IMR-90 (cell line): ENCODE measurements at regions not wholly inside any gene's neighbourhood (a gene's known extent, or its start where the extent isn't known, plus 50 kb on each side); places are given as distances from the start of the nearest gene placed in this dataset.

Experiments
- ATAC-seq: fragments of 200-7000 bp; cut with Tn5 transposase; 2 replicates; pipeline ENCODE4 v1.9.1; 2020; ENCODE audit warnings: low read depth, mild to moderate bottlenecking, moderate library complexity
- BruUV-seq: library from RNA; stranded (reverse); fragments of 400-500 nt; replicated peaks from 2 replicates; lab custom pipeline; 2021; lab: Mats Ljungman, UMichigan
- CTCF ChIA-PET: fragments of 300-600 bp; formaldehyde crosslinking; extraction: SDS; loops from one replicate; lab custom pipeline; 2021; ENCODE audit warnings: antibody characterized with exemption; lab: Yijun Ruan, JAX
- POLR2A ChIA-PET: fragments of 300-600 bp; sonication (Branson Sonifier 250); formaldehyde crosslinking; loops from one replicate; lab custom pipeline; 2022; ENCODE audit warnings: antibody characterized with exemption; ENCODE audit not compliant: unreplicated experiment; lab: Charles Lee
- DNase-seq: peaks from one replicate; pipeline ENCODE4 v3.0.0; 2013
- H2AFZ ChIP-seq: replicated peaks from 2 replicates; pipeline ENCODE3; 2013; ENCODE audit warnings: low read length, mild to moderate bottlenecking; ENCODE audit not compliant: poor library complexity
- H2AK5ac ChIP-seq: 2 replicates; pipeline ENCODE4 v1.6.1; 2013; ENCODE audit warnings: low read depth, low read length, inconsistent platforms
- H2AK9ac ChIP-seq: replicated peaks from 2 replicates; pipeline ENCODE3; 2013; ENCODE audit warnings: mild to moderate bottlenecking, low read depth, low read length, moderate library complexity; ENCODE audit not compliant: poor library complexity
- H2BK120ac ChIP-seq: 2 replicates; pipeline ENCODE4 v1.6.1; 2013; ENCODE audit warnings: low read depth, low read length, inconsistent platforms
- H2BK15ac ChIP-seq: 3 replicates; pipeline ENCODE4 v1.6.1; 2013; ENCODE audit warnings: low read depth, low read length, inconsistent platforms
- H2BK20ac ChIP-seq: 2 replicates; pipeline ENCODE4 v1.6.1; 2013; ENCODE audit warnings: low read depth, mild to moderate bottlenecking, inconsistent platforms, low read length, moderate library complexity
- H2BK5ac ChIP-seq: 2 replicates; pipeline ENCODE4 v1.6.1; 2013; ENCODE audit warnings: mild to moderate bottlenecking, low read depth, low read length, inconsistent platforms; ENCODE audit not compliant: poor library complexity, severe bottlenecking
- H3K14ac ChIP-seq: replicated peaks from 2 replicates; pipeline ENCODE4 v1.6.1; 2013; ENCODE audit warnings: low read depth, low read length, inconsistent platforms
- H3K18ac ChIP-seq: 2 replicates; pipeline ENCODE4 v1.6.1; 2013; ENCODE audit warnings: low read depth, low read length, control low read depth
- H3K23ac ChIP-seq: 2 replicates; pipeline ENCODE4 v1.6.1; 2013; ENCODE audit warnings: low read depth, low read length, inconsistent platforms
- H3K27ac ChIP-seq: 2 replicates; pipeline ENCODE4 v1.5.1; 2013; ENCODE audit warnings: mild to moderate bottlenecking, control low read depth, low read length; ENCODE audit not compliant: insufficient read depth
- H3K27me3 ChIP-seq: 2 replicates; pipeline ENCODE4 v1.6.1; 2013; ENCODE audit warnings: low read length; ENCODE audit not compliant: control insufficient read depth, insufficient read depth
- H3K36me3 ChIP-seq: 2 replicates; pipeline ENCODE4 v1.6.1; 2013; ENCODE audit warnings: low read length, mixed read lengths; ENCODE audit not compliant: control insufficient read depth, insufficient read depth
- H3K4ac ChIP-seq: 2 replicates; pipeline ENCODE4 v1.6.1; 2013; ENCODE audit warnings: low read depth, low read length, inconsistent platforms
- H3K4me1 ChIP-seq: 2 replicates; pipeline ENCODE4 v1.6.1; 2013; ENCODE audit warnings: low read length, mixed read lengths; ENCODE audit not compliant: control insufficient read depth, insufficient read depth
- H3K4me2 ChIP-seq: 2 replicates; pipeline ENCODE4 v1.6.1; 2013; ENCODE audit warnings: low read depth, mild to moderate bottlenecking, control low read depth, low read length, moderate library complexity
- H3K4me3 ChIP-seq: 2 replicates; pipeline ENCODE4 v1.5.1; 2013; ENCODE audit warnings: low read depth, mild to moderate bottlenecking, control low read depth, low read length, moderate library complexity; ENCODE audit not compliant: insufficient read depth
- H3K56ac ChIP-seq: 2 replicates; pipeline ENCODE4 v1.6.1; 2013; ENCODE audit warnings: low read length, inconsistent platforms; ENCODE audit not compliant: insufficient read depth; ENCODE audit errors: extremely low read depth
- H3K79me1 ChIP-seq, 2 experiments: 2 replicates each; pipeline ENCODE4 v1.6.1; 2013; ENCODE audit warnings: low read length in 2 of 2, inconsistent platforms in 1 of 2, low read depth in 1 of 2
- H3K9ac ChIP-seq: 2 replicates; pipeline ENCODE4 v1.6.1; 2013; ENCODE audit warnings: low read depth, low read length, control low read depth
- H3K9me1 ChIP-seq: 2 replicates; pipeline ENCODE4 v1.6.1; 2013; ENCODE audit warnings: low read length, inconsistent platforms; ENCODE audit not compliant: insufficient read depth
- H3K9me3 ChIP-seq: 2 replicates; pipeline ENCODE4 v1.6.1; 2013; ENCODE audit warnings: low read length; ENCODE audit not compliant: control insufficient read depth, insufficient read depth
- H4K20me1 ChIP-seq: 2 replicates; pipeline ENCODE4 v1.6.1; 2013; ENCODE audit warnings: low read length, inconsistent platforms; ENCODE audit not compliant: insufficient read depth
- H4K5ac ChIP-seq: 2 replicates; pipeline ENCODE4 v1.6.1; 2013; ENCODE audit warnings: mild to moderate bottlenecking, low read depth, low read length, control low read depth
- H4K8ac ChIP-seq, 2 experiments: 2 replicates each; pipeline ENCODE4 v1.6.1; 2013; ENCODE audit warnings: low read depth in 2 of 2, low read length in 2 of 2, control low read depth in 1 of 2, inconsistent platforms in 1 of 2
- H4K91ac ChIP-seq: 2 replicates; pipeline ENCODE4 v1.6.1; 2013; ENCODE audit warnings: low read depth, low read length, inconsistent platforms; ENCODE audit not compliant: insufficient read depth
- BHLHE40 ChIP-seq: fragments of 150-350 bp; IDR thresholded peaks from 2 replicates; pipeline ENCODE4 v1.6.1; 2016; ENCODE audit warnings: mild to moderate bottlenecking, low read depth, low read length
- CEBPB ChIP-seq: IDR thresholded peaks from 2 replicates; pipeline ENCODE4 v1.6.1; 2012; ENCODE audit warnings: low read depth, low read length, improper control_type of control experiment
- CTCF ChIP-seq: conservative IDR thresholded peaks from 2 replicates; pipeline ENCODE4 v1.5.1; 2012; ENCODE audit warnings: mild to moderate bottlenecking, low read depth, low read length, improper control_type of control experiment
- ELK1 ChIP-seq: fragments of 150-350 bp; IDR thresholded peaks from 2 replicates; pipeline ENCODE4 v1.6.1; 2016; ENCODE audit warnings: low read depth, mild to moderate bottlenecking, low read length, moderate library complexity, borderline replicate concordance
- FOS ChIP-seq: fragments of 150-350 bp; IDR thresholded peaks from 2 replicates; pipeline ENCODE4 v1.6.1; 2016; ENCODE audit warnings: low read depth, low read length
- MAFK ChIP-seq: IDR thresholded peaks from 2 replicates; pipeline ENCODE4 v1.6.1; 2012; ENCODE audit warnings: low read depth, low read length, improper control_type of control experiment
- MAZ ChIP-seq: IDR thresholded peaks from 2 replicates; pipeline ENCODE4 v1.6.1; 2012; ENCODE audit warnings: low read depth, mild to moderate bottlenecking, low read length, improper control_type of control experiment, moderate library complexity, borderline replicate concordance
- MXI1 ChIP-seq: IDR thresholded peaks from 2 replicates; pipeline ENCODE4 v1.6.1; 2012; ENCODE audit warnings: low read depth, mild to moderate bottlenecking, low read length, moderate library complexity, borderline replicate concordance
- NFE2L2 ChIP-seq: fragments of 150-350 bp; IDR thresholded peaks from 2 replicates; pipeline ENCODE4 v1.6.1; 2016; ENCODE audit warnings: low read depth, mild to moderate bottlenecking, low read length
- POLR2A ChIP-seq: IDR thresholded peaks from 2 replicates; pipeline ENCODE4 v1.6.1; 2012; ENCODE audit warnings: mild to moderate bottlenecking, low read depth, low read length
- RAD21 ChIP-seq: IDR thresholded peaks from 2 replicates; pipeline ENCODE4 v1.6.1; 2012; ENCODE audit warnings: low read length, improper control_type of control experiment
- RCOR1 ChIP-seq: IDR thresholded peaks from 2 replicates; pipeline ENCODE4 v1.6.1; 2012; ENCODE audit warnings: mild to moderate bottlenecking, low read length, improper control_type of control experiment; ENCODE audit not compliant: insufficient replicate concordance
- RFX5 ChIP-seq: IDR thresholded peaks from 2 replicates; pipeline ENCODE4 v1.8.0; 2012; ENCODE audit warnings: low read depth, mild to moderate bottlenecking, low read length, moderate library complexity
- USF2 ChIP-seq: fragments of 150-350 bp; IDR thresholded peaks from 2 replicates; pipeline ENCODE4 v1.6.1; 2017; ENCODE audit warnings: mild to moderate bottlenecking, antibody characterized with exemption, low read length, low read depth
- WGBS, 2 experiments: methylation state at CpG; one replicate each; pipeline versions ENCODE4 v1.1.5 to v1.1.7; 2013; ENCODE audit warnings: missing lambda C conversion rate in 2 of 2; ENCODE audit not compliant: insufficient read length in 1 of 2; ENCODE audit errors: extremely low coverage in 2 of 2; 5-methylcytosine and 5-hydroxymethylcytosine counted together
- dilution Hi-C: fragments of 300-500 bp; cut with HindIII; formaldehyde crosslinking; loops from one replicate; pipeline ENCODE4 v1.14.3; 2018; ENCODE audit warnings: low sequenced_read_pairs; ENCODE audit not compliant: unreplicated experiment
- in situ Hi-C: fragments of 300-500 bp; cut with MboI; formaldehyde crosslinking; loops from 3 replicates; pipeline ENCODE4 v1.14.3; 2019; ENCODE audit warnings: low sequenced_read_pairs, inconsistent platforms, mixed read lengths
- intact Hi-C: fragments of 100-400 bp; cut with micrococcal nuclease; formaldehyde crosslinking; loops from 2 replicates; pipeline ENCODE4 v1.10.0; 2022

GRCh38 chr11:70493089-70493474, 94.8 kb downstream of the CTTN start:
- WGBS, 2 experiments = no CpG with 5 or more reads among the region's 3 CpGs

More at GRCh38 chr11:70493089-70493474, 94.8 kb downstream of the CTTN start:
- Histone ChIP-seq H3K36me3 (no peaks in the 10 kb centered on the region), H4K8ac (no peak overlapping the region), H3K9me1 (no peaks in the 10 kb centered on the region), H2BK5ac (no peak overlapping the region), H3K14ac (no peak overlapping the region), H2AFZ (no peak overlapping the region), H2AK9ac (no peak overlapping the region), H3K18ac (no peak overlapping the region), H3K23ac (no peak overlapping the region), H3K4ac (no peak overlapping the region), H2BK120ac (no peak overlapping the region), H3K4me1 (no peaks in the 10 kb centered on the region), H4K5ac (no peak overlapping the region), H3K27ac (no peak overlapping the region), H3K4me3 (no peak overlapping the region), H3K56ac (no peak overlapping the region), H3K27me3 (peaks cover 15% of the 10 kb centered on the region; the same call in 1 of the 2 replicates), H2BK20ac (no peak overlapping the region), H4K91ac (no peak overlapping the region), H3K9ac (no peak overlapping the region), H2AK5ac (no peak overlapping the region), H4K20me1 (no peaks in the 10 kb centered on the region), H3K79me1 (no peaks in the 10 kb centered on the region), H3K4me2 (no peak overlapping the region), H2BK15ac (no peak overlapping the region), H3K9me3 (peaks cover 10% of the 10 kb centered on the region)
- no TSS peak for BruUV-seq
- in situ Hi-C loops (no loop called here), intact Hi-C loops (no loop called here), dilution Hi-C loops (no loop called here)
- CTCF ChIA-PET = no interaction called here
- DNase-seq (no peak), ATAC-seq (no peak)
- no peak for TF ChIP-seq BHLHE40
- no peak for TF ChIP-seq ELK1
- TF ChIP-seq USF2 = no peak
- no peak for TF ChIP-seq MXI1
- TF ChIP-seq RCOR1 = no peak
- no peak for TF ChIP-seq MAZ
- TF ChIP-seq FOS = no peak
- TF ChIP-seq NFE2L2 = no peak
- TF ChIP-seq CEBPB = no peak
- TF ChIP-seq POLR2A = no peak
- no peak for TF ChIP-seq MAFK
- TF ChIP-seq RFX5 = no peak
- TF ChIP-seq CTCF = no peak
- TF ChIP-seq RAD21 = no peak
- POLR2A ChIA-PET = no interaction called here
